ENCODE measurements at regions not wholly inside any gene's neighbourhood (a gene's known extent, or its start where the extent isn't known, plus 50 kb on each side); places are given as distances from the start of the nearest gene placed in this dataset.

- no peak overlapping the region for H3K4me2 ChIP-seq (ENCODE audit: low read length)
- no peaks in the 10 kb centered on the region for H4K20me1 ChIP-seq (ENCODE audit: insufficient read depth, low read length)
- no peaks in the 10 kb centered on the region for H3K36me3 ChIP-seq (replicated peaks; ENCODE audit: low read depth, low read length)
- no peak for TF ChIP-seq EZH2phosphoT487 (IDR thresholded peaks at IDR 0.05; ENCODE audit: low read depth)
- no peak for TF ChIP-seq CTCF (IDR thresholded peaks at IDR 0.05; ENCODE audit: low read depth, low read length)
- H3K9ac ChIP-seq (ENCODE audit: low read length), result no peak overlapping the region
- H3K79me2 ChIP-seq (ENCODE audit: low read length), result no peaks in the 10 kb centered on the region
- H3K4me1 ChIP-seq (ENCODE audit: low read length), result no peaks in the 10 kb centered on the region
- no peak overlapping the region for H3K4me3 ChIP-seq (ENCODE audit: low read length)
- H2AFZ ChIP-seq (ENCODE audit: low read depth, low read length), result no peak overlapping the region
- no peak overlapping the region for H3K27ac ChIP-seq (ENCODE audit: low read length)
- H3K9me3 ChIP-seq (ENCODE audit: insufficient read depth, low read length), result no peaks in the 10 kb centered on the region
- H3K27me3 ChIP-seq (ENCODE audit: low read depth, low read length), result peaks cover 66% of the 10 kb centered on the region
Measured at GRCh38 chr20:37619496-37619895, 74.3 kb upstream of the CTNNBL1 start.

GRCh38 chr20:37616110-37616425 lies 77.8 kb upstream of the CTNNBL1 start:
- Histone ChIP-seq H3K4me3 (ENCODE audit: low read length) (no peak overlapping the region), H3K79me2 (ENCODE audit: low read length) (no peaks in the 10 kb centered on the region), H2AFZ (ENCODE audit: low read depth, low read length) (no peak overlapping the region), H3K4me2 (ENCODE audit: low read length) (no peak overlapping the region), H3K9me3 (ENCODE audit: insufficient read depth, low read length) (no peaks in the 10 kb centered on the region), H3K27me3 (ENCODE audit: low read depth, low read length) (peaks cover 42% of the 10 kb centered on the region), H3K4me1 (ENCODE audit: low read length) (no peaks in the 10 kb centered on the region), H4K20me1 (ENCODE audit: insufficient read depth, low read length) (no peaks in the 10 kb centered on the region), H3K27ac (ENCODE audit: low read length) (no peak overlapping the region), H3K9ac (ENCODE audit: low read length) (no peak overlapping the region), H3K36me3 (replicated peaks; ENCODE audit: low read depth, low read length) (no peaks in the 10 kb centered on the region)
- TF ChIP-seq CTCF (IDR thresholded peaks at IDR 0.05; ENCODE audit: low read depth, low read length), result no peak

- H3K79me2 ChIP-seq (ENCODE audit: low read length), result no peaks in the 10 kb centered on the region
- no peak overlapping the region for H3K4me2 ChIP-seq (ENCODE audit: low read length)
- H3K27ac ChIP-seq (ENCODE audit: low read length), result no peak overlapping the region
- no peak overlapping the region for H3K4me3 ChIP-seq (ENCODE audit: low read length)
- TF ChIP-seq CTCF (IDR thresholded peaks at IDR 0.05; ENCODE audit: low read depth, low read length) (peak; percentile 75), EZH2phosphoT487 (IDR thresholded peaks at IDR 0.05; ENCODE audit: low read depth) (no peak)
- no peaks in the 10 kb centered on the region for H3K9me3 ChIP-seq (ENCODE audit: insufficient read depth, low read length)
- peaks cover 37% of the 10 kb centered on the region for H3K27me3 ChIP-seq (ENCODE audit: low read depth, low read length)
- H3K4me1 ChIP-seq (ENCODE audit: low read length), result no peaks in the 10 kb centered on the region
- H3K9ac ChIP-seq (ENCODE audit: low read length), result no peak overlapping the region
- H2AFZ ChIP-seq (ENCODE audit: low read depth, low read length), result no peak overlapping the region
- no peaks in the 10 kb centered on the region for H3K36me3 ChIP-seq (replicated peaks; ENCODE audit: low read depth, low read length)
- no peaks in the 10 kb centered on the region for H4K20me1 ChIP-seq (ENCODE audit: insufficient read depth, low read length)
Measured at GRCh38 chr20:37615340-37616109, 78.3 kb upstream of the CTNNBL1 start.

- no peaks in the 10 kb centered on the region for H3K4me1 ChIP-seq (ENCODE audit: low read length)
- H3K4me2 ChIP-seq (ENCODE audit: low read length), result no peak overlapping the region
- H2AFZ ChIP-seq (ENCODE audit: low read depth, low read length), result no peak overlapping the region
- H3K4me3 ChIP-seq (ENCODE audit: low read length), result no peak overlapping the region
- no peak overlapping the region for H3K9ac ChIP-seq (ENCODE audit: low read length)
- H3K9me3 ChIP-seq (ENCODE audit: insufficient read depth, low read length), result no peaks in the 10 kb centered on the region
- H3K36me3 ChIP-seq (replicated peaks; ENCODE audit: low read depth, low read length), result no peaks in the 10 kb centered on the region
- H3K27ac ChIP-seq (ENCODE audit: low read length), result no peak overlapping the region
- no peaks in the 10 kb centered on the region for H4K20me1 ChIP-seq (ENCODE audit: insufficient read depth, low read length)
- H3K27me3 ChIP-seq (ENCODE audit: low read depth, low read length), result peaks cover 20% of the 10 kb centered on the region
- no peaks in the 10 kb centered on the region for H3K79me2 ChIP-seq (ENCODE audit: low read length)
- TF ChIP-seq CTCF (IDR thresholded peaks at IDR 0.05; ENCODE audit: low read depth, low read length), result no peak
- no peak for TF ChIP-seq EZH2phosphoT487 (IDR thresholded peaks at IDR 0.05; ENCODE audit: low read depth)
Measured at GRCh38 chr20:37611852-37612251, 82.0 kb upstream of the CTNNBL1 start.

Measured in OCI-LY3 (cell line).